Vagina (tissue), 2 donors: ENCODE measurements at regions not wholly inside any gene's neighbourhood (a gene's known extent, or its start where the extent isn't known, plus 50 kb on each side); places are given as distances from the start of the nearest gene placed in this dataset.

ENCODE experiments used
- POLR2A ChIP-seq, 2 donors: fragments of 450-650 bp; IDR thresholded peaks; one replicate each; pipeline ENCODE4 v1.6.1; 2017; ENCODE audit warnings: antibody characterized with exemption in 2 of 2, mild to moderate bottlenecking in 2 of 2, moderate library complexity in 2 of 2
- TF ChIP-seq, protein P1 (sequence below), 3 experiments: fragments of 450-650 bp in 2 of 3; fragments of 200-600 bp in 1 of 3; sonication (generic) in 1 of 3; IDR thresholded peaks; one replicate each; pipeline ENCODE4 v1.5.1; 2017 to 2019; ENCODE audit warnings: antibody characterized with exemption in 3 of 3, mild to moderate bottlenecking in 2 of 3, moderate library complexity in 2 of 3

- no peak for TF ChIP-seq POLR2A (IDR thresholded peaks at IDR 0.05)
- TF ChIP-seq, protein P1, sequence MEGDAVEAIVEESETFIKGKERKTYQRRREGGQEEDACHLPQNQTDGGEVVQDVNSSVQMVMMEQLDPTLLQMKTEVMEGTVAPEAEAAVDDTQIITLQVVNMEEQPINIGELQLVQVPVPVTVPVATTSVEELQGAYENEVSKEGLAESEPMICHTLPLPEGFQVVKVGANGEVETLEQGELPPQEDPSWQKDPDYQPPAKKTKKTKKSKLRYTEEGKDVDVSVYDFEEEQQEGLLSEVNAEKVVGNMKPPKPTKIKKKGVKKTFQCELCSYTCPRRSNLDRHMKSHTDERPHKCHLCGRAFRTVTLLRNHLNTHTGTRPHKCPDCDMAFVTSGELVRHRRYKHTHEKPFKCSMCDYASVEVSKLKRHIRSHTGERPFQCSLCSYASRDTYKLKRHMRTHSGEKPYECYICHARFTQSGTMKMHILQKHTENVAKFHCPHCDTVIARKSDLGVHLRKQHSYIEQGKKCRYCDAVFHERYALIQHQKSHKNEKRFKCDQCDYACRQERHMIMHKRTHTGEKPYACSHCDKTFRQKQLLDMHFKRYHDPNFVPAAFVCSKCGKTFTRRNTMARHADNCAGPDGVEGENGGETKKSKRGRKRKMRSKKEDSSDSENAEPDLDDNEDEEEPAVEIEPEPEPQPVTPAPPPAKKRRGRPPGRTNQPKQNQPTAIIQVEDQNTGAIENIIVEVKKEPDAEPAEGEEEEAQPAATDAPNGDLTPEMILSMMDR (IDR thresholded peaks at IDR 0.05) = no peak
These were observed 416.0 kb upstream of the CNTNAP5 start for GRCh38 chr2:123609077-123609476.
